Amygdala (tissue), 56 donors: ENCODE measurements at regions not wholly inside any gene's neighbourhood (a gene's known extent, or its start where the extent isn't known, plus 50 kb on each side); places are given as distances from the start of the nearest gene placed in this dataset.
A peak's percentile ranks its signal among the peaks of the same experiment; 100 is the strongest.

Source experiments
- DNase-seq, 56 donors: peaks; one replicate each; lab custom pipeline; 2025; lab: John Stamatoyannopoulos, UW

- DNase-seq = no peak
Observed at GRCh38 chr18:44453505-44453904, 227.2 kb upstream of the SETBP1 start.

DNA sequence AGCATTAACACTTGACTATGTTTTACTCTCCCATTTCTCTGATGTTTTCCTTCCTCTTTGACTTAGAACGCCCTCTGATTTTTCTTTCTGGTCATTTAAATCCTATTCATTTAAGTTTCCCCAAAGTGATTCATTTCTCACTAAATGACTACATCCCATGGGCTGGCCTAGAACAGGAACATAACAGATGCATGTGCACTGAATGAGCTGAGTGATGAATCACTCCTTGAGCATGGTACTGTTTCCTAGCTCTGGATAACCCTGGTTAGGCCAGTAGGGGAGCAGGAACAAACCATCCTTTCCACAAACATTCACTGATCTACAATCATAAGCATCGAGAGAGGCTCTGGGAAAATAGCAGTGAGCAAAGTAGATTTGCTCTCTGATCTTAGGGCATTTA, 221.9 kb upstream of the SETBP1 start:
- no peak for DNase-seq

DNA sequence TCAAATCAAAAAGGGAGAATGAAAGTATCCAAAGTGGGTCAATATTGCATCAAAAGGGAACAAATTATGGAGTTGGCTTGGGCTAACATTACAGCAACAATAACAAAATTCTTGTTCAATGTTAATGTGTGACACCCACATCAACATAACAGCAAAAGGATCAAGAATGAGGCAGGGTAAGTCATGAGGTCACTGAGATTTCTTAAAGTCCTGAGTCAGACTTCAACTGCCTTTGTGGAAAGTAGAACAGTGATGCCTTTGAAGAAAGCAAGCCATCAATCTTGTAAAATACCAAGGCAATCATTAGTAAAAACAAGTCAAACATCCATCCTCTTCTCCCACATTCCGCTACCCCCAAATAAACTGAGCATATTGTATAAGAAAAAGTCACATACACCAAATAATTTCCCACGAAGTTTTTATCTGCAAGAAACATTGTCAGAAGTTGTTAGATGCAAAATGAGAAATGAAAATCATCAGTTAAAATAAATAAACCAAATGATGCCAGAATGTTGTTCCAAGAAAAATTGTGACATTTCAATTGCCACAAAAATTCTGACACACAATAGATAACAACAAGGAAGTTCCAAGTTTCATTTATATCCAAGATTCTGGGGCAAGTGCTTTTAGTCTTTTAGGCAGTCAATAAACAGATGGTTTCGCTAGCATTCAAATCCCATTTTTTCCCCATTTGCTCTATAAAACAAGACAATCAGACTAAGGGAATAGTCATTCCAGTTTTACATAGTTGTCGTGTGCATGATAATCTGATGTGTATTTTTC, 216.1 kb upstream of the SETBP1 start:
- DNase-seq = no peak

- DNase-seq = peak in 4 of 56 donors; percentile 4 to 16 (median 10)
Observed at GRCh38 chr18:44465381-44465841, 215.3 kb upstream of the SETBP1 start.

DNA sequence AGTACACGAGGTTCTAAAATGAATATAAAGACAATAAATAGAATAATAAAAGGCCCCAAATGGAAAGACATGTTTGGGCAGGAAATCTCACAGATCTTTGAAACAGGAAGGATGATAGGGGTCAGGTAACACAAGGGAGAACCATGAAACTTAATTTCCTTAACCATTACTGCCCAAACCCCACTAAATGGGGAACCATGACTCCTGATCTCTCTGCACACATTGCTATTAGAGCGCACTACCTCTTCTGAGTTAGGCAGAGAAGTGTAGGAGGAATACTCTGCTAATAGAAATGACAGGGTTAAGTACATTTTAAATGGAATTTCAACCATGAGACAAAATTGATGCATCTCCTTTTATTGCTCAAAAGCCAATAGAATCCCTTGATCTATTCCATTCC, 213.7 kb upstream of the SETBP1 start:
- DNase-seq = no peak

DNA sequence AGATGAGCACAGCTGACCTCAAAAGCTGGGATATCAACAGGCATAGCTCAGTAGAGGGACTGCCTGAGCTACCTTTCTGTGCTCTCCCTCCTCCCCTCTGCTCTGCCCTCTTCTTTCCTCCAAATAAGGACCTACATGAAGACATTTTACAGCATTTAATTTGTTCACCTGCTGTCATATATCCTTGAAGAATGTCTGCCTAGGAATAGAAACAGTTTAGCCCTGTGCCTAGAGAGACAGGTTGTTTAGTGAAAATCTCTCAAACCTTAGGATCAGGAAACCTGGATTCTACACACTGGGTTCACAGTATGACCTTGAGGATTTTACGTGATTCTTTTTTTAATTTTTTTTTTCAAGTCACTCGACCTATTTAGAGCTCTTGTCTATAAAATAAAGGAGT, 213.0 kb upstream of the SETBP1 start:
- no peak for DNase-seq

DNA sequence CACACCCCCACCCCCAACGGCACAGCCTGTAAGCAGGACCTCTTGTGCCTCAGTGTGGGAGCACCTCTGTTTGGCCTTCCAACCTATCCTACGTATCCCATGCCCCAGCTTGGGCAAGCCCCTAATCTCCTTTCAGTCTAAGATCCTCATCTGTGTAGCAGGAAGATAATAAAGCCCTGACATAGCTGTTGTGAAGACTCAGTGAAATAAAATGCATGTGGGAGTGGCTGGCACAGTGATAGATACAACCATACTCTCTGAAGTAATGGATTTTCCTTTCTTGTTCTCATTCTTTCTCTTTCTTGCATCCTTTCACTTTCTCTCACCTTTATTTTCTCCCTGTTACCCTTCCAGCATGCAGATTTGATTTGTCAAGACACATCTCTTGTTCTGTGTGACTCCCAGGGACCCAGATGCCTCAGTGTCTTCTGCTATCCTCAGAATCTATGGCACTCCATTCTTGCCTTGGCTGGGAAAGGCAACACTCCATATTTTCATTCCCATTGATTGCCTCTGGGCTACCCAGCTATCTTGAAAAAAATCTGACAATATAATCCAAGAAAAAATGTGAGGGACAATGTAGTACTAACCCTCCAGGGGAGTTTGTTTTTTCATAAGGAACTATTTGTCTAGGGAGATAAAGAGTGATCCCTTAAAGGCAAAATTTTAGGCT, 207.2 kb upstream of the SETBP1 start:
- no peak for DNase-seq

DNA sequence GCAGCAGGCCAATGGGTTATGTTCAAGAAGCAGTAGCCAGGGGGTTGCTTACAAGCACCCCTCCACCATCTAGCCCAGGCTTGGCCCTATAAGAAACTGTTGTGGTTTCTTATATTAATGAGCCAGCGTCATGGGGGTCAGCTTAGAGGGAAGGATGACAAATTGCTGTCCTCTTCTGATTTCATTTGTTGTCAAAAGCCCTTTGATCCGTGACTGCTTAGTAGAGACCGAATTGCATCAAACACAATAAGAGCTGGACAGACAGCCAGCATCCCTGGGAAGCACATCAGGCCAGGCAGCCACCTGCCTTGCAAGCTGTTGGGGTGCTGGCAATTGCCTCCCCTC, 206.6 kb upstream of the SETBP1 start:
- no peak for DNase-seq

DNA sequence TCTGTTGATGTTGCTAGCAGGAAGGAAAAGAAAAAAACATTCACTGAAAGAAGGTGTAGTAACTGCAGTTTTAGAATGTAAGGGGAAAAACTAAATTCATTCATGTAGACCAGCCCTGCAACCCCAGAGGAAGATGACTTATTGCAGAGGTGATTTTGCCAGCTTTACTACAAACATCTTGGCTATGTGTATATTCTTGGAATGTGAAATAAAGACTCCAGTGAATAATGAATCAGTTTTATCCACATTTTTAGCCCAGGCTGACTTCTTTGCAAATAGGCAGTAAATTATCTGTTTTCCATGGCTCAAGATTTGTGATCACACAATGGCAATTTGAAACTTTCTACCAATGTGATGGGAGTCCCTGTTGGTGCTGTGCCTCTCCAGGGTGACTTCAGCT, 206.1 kb upstream of the SETBP1 start:
- DNase-seq = no peak

GRCh38 chr18:44482761-44483160, 197.9 kb upstream of the SETBP1 start:
- no peak for DNase-seq

- DNase-seq = no peak
Observed at GRCh38 chr18:44495151-44495550, 185.5 kb upstream of the SETBP1 start.

DNA sequence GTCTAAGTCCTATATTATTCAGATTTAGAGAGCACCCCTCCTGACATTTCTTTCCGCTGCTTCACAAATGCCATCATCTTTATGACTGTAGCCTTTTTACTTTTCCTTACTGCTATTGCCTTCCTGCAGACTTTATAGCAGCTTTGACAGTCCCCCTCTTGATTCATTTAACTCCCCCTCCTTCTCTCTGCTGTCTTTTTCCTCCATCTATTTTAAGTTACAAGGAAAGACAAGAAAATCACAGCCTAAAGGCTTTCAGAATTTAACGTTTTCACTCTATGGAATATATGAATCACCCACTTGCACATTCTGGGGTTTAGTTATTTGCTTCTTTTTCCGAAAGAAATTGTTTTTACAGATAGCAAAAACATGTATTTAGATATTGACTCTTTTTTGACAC, 183.4 kb upstream of the SETBP1 start:
- DNase-seq = no peak

GRCh38 chr18:44497757-44498490, 182.8 kb upstream of the SETBP1 start:
- DNase-seq = no peak

DNA sequence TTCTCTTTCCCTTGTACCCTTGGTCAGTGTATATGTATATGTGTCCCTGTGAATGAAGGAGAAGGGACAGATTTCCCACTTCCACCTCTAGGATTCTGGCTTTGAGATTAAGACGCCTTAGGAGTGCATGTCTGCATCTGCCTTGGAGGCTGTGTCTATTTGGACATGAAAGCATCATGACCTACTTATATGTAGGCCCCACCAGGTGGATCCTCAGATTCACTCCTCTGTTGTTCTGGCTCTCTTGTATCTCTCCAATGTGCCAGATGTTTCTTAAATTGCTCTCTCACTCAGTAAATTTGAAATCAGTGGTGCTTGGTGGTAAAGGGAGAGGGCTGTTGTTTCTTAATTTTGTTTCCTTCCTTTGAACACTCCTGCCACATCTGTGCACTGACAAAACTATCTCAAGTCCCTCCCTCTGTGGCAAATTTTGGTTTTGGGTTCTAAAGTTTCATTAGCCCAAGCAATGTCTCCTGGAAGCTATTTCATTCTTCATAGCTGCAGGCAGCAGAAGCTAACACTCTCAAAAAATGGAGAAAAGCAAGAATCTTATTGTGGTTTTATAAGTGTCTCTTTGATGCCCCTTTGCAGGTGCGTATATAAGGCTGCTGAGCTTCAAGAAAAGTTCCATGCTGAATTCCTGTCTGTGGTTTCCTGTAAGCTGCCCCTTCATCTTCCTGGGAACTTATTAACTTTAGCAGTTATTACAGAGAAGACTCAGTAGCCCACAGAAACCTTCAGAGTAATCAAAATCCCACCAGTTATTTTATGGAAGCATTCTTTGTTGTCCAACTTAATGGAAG, 179.7 kb upstream of the SETBP1 start:
- DNase-seq = no peak

DNA sequence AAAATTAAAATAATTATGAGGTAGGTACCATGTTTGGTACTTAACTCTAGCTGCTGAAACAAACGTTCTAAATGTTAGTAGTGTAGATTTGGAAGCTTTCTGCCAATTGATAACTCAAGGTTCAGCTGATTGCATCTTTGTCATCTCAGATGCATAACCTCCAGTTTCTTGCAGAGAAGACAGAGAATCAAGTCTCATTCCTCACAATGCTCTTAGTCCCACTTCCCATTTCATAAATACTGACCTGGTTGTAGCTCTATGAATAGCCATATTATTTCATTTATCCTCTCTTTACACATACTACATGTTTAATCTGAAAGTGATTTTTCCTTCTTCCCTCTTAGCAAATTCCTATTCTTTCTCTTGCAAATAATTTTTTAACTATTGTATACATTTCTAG, 178.5 kb upstream of the SETBP1 start:
- no peak for DNase-seq

- no peak for DNase-seq
Observed at GRCh38 chr18:44502790-44503189, 177.9 kb upstream of the SETBP1 start.

- DNase-seq = no peak
Observed at GRCh38 chr18:44503854-44504253, 176.8 kb upstream of the SETBP1 start.

GRCh38 chr18:44507729-44508325, 172.9 kb upstream of the SETBP1 start:
- DNase-seq = peak in 33 of 56 donors; percentile 0 to 62 (median 11)

- no peak for DNase-seq
Observed at GRCh38 chr18:44508474-44508873, 172.2 kb upstream of the SETBP1 start.

- DNase-seq = no peak
Observed at GRCh38 chr18:44509048-44509447, 171.6 kb upstream of the SETBP1 start.
